ENCODE measurements at regions not wholly inside any gene's neighbourhood (a gene's known extent, or its start where the extent isn't known, plus 50 kb on each side); places are given as distances from the start of the nearest gene placed in this dataset.

GRCh38 chr10:117819304-117819703 is 227.4 kb downstream of the RAB11FIP2 start:
- TF ChIP-seq CTCF (IDR thresholded peaks at IDR 0.05; ENCODE audit: low read length) (no peak), EZH2 (IDR thresholded peaks at IDR 0.05; ENCODE audit: borderline replicate concordance, low read length) (no peak)

All from OCI-LY1 (cell line).